Urothelium cell line (cell line): ENCODE measurements at regions not wholly inside any gene's neighbourhood (a gene's known extent, or its start where the extent isn't known, plus 50 kb on each side); places are given as distances from the start of the nearest gene placed in this dataset.
"Not testable (repeated sequence)": the region's sequence is repeated elsewhere in the genome, so short reads cannot be mapped to it uniquely, and the experiment has no call there.

Experiments used
- DNase-seq: peaks from one replicate; pipeline ENCODE4 v3.0.0; 2011; ENCODE audit warnings: low spot score, mixed read lengths
- FAIRE-seq: peaks from 2 replicates; lab custom pipeline; 2011; peaks lifted over from hg19 to GRCh38; lab: Jason Lieb, UNC

DNA sequence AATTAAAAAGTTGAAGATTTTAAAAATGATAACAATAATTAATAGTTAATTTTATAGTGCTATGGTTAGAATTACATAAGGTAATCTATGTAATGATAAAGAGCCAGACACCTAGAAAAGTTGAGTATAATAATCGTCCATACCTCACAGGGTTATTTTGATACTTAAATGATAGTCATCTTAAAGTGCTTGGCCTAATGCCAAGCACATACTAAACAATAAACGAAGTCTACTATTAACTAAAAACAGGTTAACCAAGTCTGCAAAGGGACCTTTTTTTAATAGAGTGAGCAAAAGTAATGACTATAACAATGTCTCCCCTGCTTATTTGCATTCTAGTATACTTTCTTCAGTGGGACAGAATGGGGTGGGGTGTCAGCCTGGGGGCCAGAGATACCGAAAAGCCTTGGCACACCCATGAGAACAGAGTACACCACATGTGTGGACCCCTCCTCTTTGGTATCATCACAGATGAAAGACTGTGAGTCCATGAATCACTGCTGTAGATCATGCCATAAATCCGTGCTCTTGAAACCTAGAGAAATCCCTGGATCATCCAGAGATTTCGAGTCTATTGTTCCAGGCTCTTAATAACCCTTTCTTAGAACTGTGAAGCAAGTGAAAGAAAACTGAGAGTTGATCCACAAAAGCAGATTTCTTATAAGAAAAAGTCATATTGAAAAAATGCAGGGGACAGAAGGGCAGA is 249.5 kb downstream of the PRELID2 start:
- DNase-seq (no peak), FAIRE-seq (no peak)

DNA sequence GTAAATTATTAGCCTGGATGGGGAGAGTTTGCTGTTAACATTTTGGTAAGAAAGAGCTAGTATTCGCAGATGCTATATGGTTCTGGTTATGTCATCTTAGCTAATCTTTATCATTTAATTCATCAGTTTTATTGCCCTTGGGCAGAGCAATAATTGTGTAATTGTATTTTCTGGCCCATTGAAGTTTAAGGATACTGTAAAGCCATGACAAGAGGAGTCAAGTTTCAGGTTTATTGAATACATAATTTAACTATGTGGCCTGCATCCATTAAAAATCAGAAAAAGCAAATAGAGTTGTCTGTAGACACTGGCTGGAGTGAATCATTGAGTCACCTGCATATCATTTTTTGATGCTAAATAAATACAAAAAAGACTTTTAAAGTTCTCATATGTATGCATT is 255.8 kb downstream of the PRELID2 start:
- DNase-seq: no peak
- FAIRE-seq: no peak

DNA sequence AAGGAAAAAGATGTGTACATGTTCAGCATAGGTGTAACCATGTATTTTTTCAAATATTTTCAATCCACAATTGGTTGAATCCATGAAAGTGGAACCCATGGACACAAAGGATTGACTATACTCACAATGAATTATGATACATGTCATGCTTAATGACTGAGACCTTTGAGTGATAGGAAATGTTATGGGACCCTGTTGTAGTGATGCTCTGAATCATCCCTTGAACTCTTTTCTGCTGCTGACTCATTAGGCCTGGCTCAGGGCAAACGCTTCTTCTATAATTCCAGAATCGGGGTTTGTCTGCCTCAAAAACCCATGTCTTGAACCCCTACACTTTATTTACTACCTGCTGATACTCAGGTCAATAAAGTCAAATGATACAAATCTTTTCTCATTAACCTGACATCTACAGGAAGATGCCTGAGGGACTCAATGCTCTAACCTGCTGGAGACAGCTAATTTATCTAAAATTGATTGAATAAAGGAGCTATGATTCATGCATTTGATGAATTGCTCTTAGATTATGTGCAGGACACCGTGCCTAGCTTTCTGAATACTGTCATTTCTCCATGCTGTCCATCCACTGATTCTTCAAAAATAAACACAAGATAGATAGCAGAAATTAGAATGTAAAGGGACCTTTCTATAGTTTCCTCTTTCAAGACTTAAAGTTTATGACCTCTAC is 260.1 kb downstream of the PRELID2 start:
- no peak for FAIRE-seq
- no peak for DNase-seq

DNA sequence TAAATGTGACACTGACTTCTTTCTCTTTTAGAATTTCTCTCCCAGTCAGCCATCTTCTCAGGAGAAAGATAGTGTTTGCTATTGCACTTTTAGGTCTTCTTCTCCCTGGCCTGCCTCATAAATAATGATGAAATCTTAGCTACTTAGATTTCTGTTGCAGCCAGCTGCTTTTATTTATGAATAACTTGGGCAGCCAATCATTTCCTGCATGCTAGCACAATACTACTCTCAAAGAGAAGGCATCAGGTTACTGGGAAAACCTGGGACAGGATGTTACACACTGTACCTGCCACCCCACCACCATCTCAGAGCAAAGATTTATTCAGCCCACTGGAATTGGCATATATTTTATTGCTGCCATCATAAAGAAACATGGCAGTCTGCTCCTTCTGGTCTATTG is 266.6 kb downstream of the PRELID2 start:
- no peak for FAIRE-seq

DNA sequence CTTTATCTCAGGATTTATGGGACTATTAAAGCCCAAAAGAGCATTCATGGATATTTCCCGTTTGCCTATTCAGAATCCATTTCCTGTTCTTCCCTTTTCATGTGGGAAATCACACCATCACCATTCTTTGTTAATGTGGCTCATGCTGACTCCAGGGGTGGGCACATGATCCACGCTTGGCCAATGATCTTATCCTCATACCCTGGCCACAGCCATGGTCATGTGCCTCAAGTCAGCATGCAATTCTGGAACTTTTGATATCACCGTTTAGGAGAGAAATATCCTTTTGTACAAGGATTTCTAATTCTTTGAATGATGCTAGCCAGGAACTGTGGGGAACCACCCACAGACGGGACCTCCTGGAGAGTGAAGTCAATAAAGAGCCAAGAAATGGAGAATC is 272.2 kb downstream of the PRELID2 start:
- no peak for FAIRE-seq

More for the DNA sequence above, 266.6 kb downstream of the PRELID2 start:
- no peak for DNase-seq

DNA sequence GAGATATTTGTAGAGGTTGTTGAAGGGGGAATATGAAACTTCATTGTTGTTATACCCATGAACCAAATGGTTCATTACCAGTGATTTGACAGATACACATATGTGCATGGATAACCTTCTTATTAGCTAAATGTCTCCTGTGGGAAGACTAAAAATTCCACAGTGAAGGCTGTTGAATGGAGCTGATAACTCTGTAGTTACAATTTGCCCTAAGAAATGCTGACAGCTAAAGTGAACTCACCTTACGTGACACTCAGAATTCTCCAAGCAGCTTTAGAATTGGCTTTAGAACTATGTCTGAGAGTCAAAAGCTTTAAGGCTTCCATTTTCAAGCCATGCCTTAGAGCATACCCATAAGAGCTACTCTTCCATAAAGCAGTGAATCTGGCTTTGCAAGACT is 276.9 kb downstream of the PRELID2 start:
- FAIRE-seq (no peak), DNase-seq (no peak)

More for the DNA sequence above, 272.2 kb downstream of the PRELID2 start:
- DNase-seq: no peak

DNA sequence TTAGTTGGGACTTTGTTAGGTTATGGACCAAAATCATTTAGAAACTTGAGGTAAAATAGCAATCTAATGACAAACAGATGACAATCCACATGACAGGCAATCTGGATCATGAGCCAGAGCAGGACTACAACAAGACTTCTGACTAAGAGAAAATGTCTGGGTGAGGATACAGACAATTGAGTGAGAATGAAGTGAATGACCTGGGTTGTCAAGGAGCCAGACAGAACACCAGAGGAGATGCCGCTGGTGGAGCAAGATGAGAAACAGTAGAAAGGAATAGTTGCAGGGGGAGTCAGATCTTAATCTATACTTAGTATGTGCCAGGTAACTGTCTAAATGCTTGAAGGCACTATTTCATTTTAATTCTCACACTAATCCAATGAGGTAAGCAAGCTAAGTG is 277.8 kb downstream of the PRELID2 start:
- DNase-seq (no peak), FAIRE-seq (no peak)

DNA sequence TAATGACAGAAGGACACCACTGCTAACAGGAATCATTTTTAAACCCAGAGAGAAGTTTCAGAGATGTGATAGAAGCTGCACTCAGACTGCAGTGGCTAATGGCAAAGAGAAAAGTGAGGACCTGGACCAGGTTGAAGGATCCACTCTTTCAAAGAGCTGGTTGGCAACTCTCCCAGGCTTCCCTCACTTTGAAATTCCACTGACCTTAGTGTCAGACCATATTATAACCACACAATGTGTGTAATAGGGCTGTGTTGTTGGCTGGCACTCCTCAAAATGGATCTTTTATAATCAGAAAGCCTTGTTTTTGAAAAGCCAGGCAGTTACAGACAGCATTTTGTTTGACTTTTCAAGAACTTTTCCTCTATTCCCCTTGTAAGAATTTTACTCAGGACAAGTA is 280.7 kb downstream of the PRELID2 start:
- peak; percentile 78 for DNase-seq
- FAIRE-seq: no peak

DNA sequence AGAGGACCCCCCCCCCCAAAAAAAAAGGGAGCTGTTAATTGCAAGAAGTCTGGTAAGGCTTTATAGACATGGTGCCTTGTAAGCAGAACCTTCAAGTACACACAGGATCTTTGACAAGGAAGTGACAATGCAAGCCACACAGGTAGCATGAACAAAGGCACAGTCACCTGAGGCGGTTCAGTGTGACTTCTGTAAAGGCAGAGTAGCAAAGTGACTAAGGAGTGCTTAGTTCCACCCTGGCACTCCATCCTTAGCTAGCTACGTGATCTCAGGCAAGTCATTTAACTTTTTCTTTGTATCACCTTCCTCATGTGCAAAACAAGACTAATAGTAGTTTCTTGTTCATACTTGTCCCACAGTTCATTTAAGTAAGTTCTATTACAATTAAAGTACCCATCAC is 282.0 kb downstream of the PRELID2 start:
- DNase-seq (no peak), FAIRE-seq (no peak)

DNA sequence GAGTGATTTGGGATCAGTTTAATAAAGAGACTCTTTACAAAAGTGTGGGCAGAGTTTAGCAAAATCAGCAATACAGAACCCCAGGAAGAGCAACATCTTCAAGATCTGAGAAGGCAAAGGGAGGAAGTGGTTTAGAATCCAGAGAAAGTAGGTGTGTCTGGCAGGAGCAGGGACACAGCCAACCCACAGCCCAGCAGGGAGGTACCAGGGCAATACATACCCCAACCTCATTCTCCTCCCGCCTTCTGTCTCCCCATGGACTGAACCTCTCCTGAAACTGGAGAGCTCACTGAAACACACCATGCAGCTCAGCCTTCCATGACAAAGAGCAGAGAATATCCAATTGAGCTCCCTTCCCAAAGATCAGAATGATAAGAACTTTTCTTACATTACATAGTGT is 283.4 kb downstream of the PRELID2 start:
- DNase-seq: no peak
- FAIRE-seq: no peak

DNA sequence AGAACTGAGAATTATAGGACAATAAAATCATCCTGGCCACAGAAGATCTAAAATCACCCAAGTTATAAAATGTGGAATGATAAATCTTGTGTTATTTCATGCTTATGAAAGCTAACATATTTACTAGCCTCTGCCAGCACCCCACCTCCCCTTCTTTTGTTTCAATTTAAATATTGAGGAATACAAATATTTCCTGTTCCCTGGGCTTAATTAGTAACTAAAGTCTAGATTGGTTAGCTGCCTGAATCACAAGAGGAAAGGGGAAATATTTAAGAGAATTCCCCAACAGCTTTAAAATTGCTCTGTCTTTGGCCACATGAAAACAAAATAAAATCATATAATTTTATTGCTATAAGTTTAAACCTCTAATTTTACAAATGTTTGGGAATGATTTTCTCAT is 287.0 kb downstream of the PRELID2 start:
- FAIRE-seq (no peak), DNase-seq (no peak)

DNA sequence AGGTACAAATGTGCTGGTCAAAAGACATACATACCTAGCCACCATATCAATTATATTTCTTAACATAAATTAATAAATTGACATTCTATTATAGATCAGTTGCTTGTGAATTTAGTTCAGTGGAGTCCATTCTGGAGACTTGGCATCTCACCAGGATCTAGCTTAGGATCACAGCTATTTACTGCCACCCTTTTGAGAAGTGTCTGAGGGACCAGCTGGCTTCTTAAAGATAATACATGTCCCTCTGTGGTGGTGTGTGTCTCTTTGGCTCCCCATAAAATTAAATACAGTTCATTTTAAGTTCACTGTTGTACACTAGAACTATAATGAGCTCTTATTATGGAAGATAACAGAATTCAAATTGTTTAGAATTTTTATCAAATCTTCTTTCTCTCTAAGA is 290.7 kb downstream of the PRELID2 start:
- no peak for DNase-seq
- no peak for FAIRE-seq

DNA sequence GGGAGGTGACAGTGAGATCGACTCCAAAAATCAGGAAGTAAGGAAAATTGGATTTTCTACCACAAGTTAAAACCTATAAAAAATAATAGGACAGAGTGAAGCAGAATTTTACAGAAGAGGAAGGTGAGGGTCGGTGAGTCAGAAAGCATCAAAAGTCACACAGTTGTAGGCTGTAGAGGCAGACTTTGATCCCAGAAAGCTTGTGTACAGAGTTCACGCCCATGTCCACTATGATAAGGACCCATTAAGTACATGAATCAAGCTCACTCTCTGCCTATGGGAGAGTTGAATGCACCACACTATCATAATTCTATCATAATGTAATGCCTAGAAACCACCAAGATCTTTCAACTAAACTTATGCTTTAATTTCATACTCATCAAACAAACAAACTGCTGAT is 291.2 kb downstream of the PRELID2 start:
- FAIRE-seq (no peak), DNase-seq (no peak)

DNA sequence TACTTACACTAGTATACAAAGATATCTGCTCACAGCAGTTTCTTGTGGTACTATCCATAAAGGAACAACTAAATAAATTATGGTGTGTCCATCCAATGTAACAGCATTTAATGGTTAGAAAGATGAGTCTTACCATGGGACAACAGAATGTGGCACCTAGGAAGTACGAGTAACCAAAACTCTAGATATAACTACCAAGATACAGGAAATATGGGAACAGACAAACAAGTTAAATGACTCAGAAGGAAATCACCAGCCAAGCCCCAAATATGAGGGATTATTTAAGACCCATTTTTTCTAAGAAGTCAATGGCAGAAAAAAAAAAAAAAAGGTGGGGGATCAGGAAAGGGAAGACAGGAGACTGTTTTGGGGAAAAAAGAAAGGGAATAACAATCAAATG is 294.8 kb downstream of the PRELID2 start:
- FAIRE-seq: no peak
- no peak for DNase-seq

DNA sequence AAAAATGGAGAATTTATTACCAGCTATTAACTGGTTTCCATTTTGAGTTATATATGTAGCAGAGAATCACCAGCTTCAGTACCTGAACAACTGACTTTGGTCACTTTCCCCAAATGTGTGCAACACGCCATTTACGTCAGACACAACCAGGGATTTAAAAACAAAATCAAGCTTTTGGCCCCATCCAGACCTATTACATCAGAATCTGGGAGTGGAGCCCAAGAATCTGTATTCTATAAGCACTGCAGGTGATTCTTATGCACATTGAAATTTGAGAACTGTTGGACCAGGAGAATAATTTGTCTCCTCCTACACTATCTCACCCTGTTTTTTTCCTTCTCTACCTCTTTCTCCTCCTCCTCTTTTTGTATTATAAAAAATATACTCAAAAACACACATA is 295.9 kb downstream of the PRELID2 start:
- no peak for DNase-seq

DNA sequence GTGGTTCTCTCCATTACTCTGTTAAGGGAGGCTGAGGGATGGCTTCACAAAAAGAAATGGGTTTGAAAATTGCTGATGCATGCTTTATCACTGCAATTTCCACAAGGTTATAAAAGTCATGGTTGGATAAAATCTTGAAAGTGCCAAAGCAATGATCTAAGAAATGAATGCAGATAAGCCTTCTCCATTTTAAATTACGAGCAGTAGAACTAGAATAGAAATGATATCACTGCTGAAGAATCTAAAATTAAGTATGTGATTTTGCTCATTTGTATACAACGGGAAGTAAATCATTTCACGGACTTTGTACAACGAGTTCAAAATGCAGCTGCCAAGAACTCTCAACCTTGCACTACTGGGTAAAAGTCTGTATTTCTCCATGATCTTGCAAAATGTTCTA is 299.0 kb downstream of the PRELID2 start:
- FAIRE-seq (no peak), DNase-seq (no peak)

More for the DNA sequence above, 295.9 kb downstream of the PRELID2 start:
- FAIRE-seq: no peak

DNA sequence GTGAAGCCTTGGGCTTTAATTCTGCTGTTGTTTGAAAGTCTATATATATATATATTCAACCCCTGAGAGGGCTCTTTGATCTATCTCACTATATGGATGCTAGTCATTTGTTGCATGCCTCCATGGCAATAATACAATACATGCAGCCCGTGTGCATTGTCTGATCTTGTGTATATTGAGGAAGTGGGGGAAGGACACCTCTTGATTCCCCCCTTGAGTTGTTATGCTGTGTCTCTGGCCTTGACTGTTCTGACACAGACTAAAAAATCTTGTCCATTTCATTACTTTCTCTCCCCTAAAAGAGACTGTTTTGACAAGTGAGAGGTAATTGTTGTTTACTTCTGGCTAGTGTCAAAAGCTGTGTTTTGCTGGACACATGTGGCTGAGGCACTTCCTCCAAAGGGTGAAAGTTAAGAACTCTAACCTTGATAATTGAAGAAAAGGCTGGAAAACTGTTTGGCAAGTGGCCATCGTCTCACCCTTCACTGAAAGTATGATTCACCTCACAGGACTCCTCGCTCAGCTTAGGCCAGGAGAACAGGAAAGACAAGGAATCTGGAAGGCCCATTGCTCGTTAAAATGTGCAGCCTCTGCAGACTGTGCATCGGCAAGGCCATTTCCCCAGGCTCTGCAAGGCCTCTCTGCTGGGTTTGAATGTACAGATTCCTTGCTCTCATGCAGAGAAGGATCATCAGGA is 304.0 kb downstream of the PRELID2 start:
- no peak for FAIRE-seq

DNA sequence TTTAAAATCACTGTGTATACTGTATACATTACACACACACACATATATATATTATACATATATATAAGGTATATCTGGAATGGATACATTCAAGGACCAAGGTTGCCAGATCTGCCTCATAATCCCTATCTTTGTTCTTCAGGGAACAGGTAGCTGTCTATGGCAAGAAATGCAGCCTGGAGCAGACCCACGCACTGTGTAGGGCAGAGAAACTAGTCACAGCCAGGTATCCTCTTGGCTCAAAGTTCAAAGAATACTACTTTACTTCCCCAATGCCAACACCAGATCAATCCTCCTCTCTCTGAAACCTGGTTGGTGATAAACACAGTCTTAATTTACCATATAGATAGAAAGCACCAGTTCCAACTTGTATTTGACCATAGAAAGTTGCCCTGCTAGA is 313.6 kb downstream of the PRELID2 start:
- FAIRE-seq (no peak), DNase-seq (no peak)

More for the DNA sequence above, 304.0 kb downstream of the PRELID2 start:
- DNase-seq: peak; percentile 83

DNA sequence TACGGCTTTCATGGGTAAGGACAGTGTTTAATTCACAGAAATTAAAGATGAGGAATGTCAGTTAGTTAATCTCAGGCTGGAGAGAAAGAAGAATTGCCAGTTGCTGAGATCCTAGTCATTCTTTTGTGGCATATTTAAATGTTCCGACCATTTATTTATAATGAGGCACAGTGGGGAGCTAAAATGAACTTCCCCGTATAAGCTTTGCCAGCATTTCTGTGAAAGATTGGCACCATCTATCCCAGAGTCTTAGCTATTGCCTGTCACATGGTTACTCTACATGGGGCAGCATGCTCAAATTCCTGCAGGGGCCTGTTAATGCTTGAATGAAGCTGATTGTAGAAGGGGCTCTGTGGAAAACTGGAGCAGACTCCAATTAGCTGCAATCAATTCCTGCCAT is 314.1 kb downstream of the PRELID2 start:
- FAIRE-seq (no peak), DNase-seq (no peak)

DNA sequence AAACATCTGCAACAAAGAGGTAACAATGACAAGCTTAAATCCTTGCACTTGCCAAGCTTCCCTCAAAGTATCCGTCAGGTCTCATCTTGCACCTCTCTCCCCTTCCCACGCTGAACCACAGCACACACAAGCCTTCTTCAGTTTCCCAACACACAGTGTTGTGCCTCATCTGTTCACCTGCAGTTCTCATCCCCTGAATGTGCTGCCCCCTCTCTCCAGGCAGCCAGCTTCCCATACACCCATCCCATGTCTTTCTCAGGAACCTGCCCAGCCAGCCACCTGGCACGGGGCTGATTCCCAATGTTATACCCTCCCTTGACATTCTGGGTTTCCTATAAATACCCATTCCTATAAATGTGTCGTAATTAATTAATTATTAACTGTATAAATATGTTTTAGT is 314.8 kb downstream of the PRELID2 start:
- no peak for DNase-seq
- FAIRE-seq: no peak

DNA sequence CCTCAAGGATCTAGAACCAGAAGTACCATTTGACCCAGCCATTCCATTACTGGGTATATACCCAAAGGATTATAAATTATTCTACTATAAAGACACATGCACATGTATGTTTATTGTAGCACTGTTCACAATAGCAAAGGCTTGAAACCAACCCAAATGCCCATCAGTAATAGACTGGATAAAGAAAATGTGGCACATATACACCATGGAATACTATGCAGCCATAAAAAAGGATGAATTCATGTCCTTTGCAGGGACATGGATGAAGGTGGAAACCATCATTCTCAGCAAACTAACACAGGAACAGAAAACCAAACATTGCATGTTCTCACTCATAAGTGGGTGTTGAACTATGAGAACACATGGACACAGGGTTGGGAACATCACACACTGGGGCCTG is 317.6 kb downstream of the PRELID2 start:
- DNase-seq, FAIRE-seq: not testable (repeated sequence)

DNA sequence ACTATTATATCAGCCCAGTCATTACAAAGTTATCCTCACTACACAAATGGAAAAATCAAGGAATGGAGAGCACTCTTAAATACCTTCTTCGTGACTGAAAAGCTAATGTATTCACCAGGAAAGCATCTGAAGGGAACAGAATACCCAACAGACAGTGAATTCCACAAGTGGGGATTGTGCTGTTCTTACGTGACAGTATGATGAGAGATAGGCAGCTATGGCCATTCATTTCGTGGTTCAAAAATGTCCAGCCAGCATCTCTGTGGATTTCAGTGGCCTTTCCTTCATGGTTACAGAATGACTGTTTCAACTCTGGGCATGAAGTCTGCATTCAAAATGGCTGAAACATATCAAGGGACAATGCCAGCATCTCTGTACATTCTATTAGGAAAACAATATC is 323.8 kb downstream of the PRELID2 start:
- FAIRE-seq (no peak), DNase-seq (no peak)
